Jurkat, Clone E6-1 (cell line): ENCODE measurements at regions not wholly inside any gene's neighbourhood (a gene's known extent, or its start where the extent isn't known, plus 50 kb on each side); places are given as distances from the start of the nearest gene placed in this dataset.
"Not testable (repeated sequence)": the region's sequence is repeated elsewhere in the genome, so short reads cannot be mapped to it uniquely, and the experiment has no call there.

Source experiments
- DNase-seq: peaks from one replicate; pipeline ENCODE4 v3.0.0-alpha.2; 2011; ENCODE audit warnings: low read depth, low spot score
- H3K4me3 ChIP-seq: 2 replicates; pipeline ENCODE4 v1.5.1; 2011; ENCODE audit warnings: mild to moderate bottlenecking, low read length, control low read depth, moderate library complexity

DNA sequence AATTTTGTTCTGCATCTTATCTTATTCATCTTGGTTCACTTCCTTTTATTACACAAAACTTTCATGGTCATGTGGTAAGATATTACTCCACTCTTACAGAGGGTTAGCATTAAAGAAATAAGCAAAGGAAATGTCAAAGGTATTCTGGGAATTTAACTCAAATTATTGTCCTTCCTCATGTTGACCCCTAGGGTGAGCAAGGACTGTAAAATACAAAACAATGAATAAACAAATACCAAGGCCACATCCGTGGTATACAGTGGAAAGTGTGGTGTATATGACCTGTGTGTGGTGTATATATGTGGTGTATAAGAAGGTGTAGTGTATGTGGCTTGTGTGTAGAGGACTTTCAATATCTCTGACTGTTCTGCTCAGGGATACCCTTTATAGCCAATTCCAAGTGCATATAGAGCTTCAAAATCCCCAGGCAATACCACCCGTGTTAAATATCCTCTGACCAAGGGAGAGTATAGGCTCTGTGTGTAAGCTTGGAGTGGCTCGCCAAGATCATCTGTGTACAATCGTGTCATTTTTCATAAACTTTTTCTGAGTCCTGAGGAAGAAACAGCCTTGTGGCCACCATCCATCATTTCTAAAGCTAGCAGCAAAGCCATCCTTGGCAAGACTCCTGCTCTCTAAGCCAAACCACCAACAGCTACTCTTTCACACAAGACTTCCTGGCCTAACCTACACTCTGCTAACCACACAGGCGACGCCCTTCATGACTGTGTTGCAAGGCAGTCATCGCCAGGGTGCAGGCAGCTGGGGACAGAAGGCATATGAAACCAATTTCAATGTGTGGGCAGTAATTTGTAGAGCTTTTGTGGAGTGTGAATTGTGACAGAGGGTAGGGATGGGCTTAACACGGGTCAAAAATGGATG lies 548.0 kb downstream of the ETS1 start:
- H3K4me3 ChIP-seq, result peak overlapping the region; percentile 32
- peak; percentile 98 for DNase-seq

DNA sequence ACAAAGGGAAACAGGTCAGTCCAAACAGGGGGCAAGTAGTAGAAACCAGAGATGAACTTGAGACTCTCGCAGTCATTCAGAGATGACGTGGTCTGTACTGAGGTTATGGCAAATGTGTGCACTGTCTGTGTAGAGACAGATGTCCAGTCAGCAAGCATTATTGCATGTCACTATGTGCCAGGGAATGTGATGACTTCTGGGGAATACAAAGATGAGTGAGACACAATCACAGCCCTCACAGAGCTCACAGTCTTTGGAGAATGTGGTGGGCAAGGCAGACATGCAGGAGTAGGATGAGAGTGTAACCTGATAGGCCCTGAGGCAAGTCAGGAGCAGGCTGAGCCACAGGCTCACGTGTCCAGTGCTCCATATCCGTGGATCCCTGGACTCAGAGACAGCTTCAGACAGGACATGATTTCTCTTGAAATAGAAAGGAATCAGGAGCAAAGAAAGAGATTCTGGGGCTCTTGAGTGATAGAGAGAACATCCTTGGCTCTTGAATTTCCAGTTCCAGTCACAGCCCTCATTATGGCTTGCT lies 550.7 kb downstream of the ETS1 start:
- no peak overlapping the region for H3K4me3 ChIP-seq
- DNase-seq, result no peak

DNA sequence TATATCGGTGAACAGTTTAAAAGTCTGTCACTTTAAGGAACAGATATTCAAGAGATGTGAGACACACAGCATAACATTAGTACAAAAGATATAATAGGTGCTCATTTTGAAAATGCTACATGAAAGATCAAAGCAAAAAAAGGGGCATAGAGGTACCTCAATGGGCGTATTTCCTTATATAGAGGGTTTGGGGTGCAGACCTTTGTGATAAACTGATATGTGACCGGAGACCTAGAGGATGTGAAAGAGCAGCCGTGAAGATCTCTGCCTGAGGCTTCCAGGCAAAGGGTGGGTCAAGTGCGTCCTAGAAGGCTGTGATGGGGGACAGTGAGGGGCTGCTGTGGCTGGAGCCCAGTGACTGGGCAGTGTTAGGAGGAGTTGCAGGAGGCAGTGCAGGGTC lies 551.4 kb downstream of the ETS1 start:
- DNase-seq, result no peak
- H3K4me3 ChIP-seq, result no peak overlapping the region

DNA sequence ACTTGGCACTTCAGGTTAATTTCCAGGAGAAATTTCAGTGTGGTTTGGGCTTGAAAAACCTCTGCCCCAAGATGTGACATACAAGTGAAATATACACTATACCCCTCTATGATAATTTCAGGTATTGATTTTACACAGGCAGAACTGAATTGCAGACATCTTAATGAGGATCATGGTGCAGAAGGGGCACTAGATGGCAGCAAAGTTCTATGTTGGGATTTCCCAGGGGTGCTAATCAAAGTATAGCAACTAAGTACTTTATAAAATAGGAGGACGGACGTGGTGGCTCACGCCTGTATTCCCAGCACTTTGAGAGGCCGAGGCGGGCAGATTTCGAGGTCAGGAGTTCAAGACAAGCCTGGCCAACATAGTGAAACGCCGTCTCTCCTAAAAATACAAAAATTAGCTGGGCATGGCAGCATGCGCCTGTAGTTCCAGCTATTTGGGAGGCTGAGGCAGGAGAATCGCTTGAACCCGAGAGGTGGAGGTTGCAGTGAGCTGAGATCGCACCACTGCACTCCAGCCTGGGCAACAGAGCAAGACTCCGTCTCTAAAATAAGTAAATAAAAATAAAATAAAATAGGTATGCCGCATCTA lies 555.7 kb downstream of the ETS1 start:
- not testable (repeated sequence) for H3K4me3 ChIP-seq
- peak; percentile 82 for DNase-seq

DNA sequence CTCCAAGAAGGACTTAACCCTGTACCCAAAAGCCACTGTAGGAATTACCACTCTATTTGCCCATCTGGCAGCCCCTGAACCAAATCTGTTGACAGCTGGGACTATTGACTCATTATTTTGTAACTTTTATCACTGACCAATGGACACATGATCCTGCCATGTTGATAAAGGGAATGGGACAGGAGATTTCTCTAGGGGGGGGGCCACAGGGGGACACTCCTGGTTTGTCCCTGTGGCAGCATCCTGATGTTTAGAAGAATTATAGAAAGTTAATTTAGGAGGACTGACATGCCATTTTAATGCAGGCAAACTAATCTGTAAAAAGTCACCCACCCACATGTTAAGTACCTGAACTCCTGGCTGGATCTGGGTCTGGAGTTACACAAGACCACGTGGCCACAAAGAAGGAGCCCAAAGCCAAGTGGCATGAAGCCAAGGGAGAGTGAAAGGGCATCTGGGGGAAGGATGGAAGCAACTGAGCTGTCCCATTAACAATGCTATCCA lies 558.1 kb downstream of the ETS1 start:
- no peak overlapping the region for H3K4me3 ChIP-seq
- no peak for DNase-seq

DNA sequence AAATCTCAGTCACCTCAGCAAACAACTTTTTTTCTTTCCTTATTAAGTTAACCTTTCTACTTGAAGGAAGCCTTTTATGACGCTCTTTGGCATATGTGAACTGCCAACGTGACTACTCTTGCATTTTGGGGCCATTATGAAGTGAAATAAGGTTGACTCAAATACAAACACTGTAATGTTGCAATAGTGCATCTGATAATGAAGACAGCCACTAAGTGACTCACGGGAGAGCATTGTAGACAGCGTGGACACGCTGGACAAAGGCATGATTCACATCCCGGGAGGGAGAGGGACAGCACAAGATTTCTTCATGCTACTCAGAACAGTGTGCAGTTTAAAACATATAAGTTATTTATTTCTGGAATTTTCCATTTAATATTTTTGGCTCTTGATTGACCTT lies 560.8 kb downstream of the ETS1 start:
- no peak overlapping the region for H3K4me3 ChIP-seq
- no peak for DNase-seq

DNA sequence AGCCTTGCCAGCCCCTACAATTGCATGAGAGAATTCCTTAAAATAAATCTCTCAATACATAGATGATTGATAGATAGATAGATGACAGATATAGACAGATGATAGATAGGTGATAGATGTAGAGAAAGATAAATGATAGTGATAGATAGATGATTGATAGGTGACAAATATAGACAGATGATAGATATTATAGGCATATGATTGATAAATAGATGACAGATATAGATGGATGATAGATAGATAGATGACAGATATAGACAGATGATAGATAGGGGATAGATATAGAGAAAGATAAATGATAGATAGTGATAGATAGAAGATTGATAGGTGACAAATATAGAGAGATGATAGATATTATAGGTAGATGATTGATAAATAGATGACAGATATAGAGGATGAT lies 564.6 kb downstream of the ETS1 start:
- H3K4me3 ChIP-seq, result no peak overlapping the region
- no peak for DNase-seq

DNA sequence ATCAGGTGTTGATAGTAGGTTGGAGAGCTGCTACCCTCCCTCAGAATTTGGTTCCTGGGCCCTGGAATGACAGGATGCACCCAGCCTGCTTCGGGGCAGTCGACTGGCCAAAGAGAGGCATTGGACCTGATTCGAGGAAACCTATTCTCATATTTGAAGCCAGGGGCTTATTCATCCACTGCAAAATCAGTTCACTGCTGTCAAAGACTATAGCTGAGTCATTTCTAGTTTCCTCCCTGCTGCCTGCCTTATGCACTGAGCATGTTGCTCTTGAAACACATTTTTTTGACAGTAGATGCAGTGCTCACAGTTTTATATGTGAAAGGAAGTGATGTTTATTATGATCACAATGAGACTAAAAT lies 565.4 kb downstream of the ETS1 start:
- H3K4me3 ChIP-seq, result no peak overlapping the region
- no peak for DNase-seq

DNA sequence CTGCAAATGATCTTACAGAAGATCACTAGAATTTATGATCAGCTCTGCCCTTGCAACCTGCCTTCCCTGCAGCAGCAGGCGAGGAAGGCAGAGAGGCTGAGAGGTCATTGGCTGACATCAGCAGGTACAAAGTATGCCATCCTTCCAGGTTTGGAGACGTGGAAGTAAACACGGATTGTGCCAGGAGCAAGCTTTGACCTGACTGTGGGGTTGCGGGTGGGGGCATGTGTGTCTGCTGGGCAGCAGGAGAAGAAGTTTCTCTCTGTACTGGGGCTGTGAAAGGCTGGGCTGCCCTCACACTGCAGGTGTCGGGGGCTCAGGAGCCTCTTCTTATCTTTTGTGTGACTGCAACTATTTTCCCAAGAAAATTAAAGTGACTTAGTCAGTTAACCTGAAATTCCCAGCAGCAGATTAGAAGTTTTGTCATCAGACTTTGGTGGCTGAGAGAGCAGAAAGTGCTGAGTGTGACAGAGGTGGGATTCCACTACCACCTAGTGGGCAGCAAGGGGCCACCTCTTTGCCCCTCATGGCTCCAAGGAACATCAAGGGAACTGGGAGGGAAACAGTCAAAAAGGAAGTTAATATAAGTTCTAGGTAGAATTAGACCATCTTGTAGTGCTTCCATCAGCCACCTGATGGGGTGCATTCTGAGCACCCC lies 565.9 kb downstream of the ETS1 start:
- no peak overlapping the region for H3K4me3 ChIP-seq
- no peak for DNase-seq

DNA sequence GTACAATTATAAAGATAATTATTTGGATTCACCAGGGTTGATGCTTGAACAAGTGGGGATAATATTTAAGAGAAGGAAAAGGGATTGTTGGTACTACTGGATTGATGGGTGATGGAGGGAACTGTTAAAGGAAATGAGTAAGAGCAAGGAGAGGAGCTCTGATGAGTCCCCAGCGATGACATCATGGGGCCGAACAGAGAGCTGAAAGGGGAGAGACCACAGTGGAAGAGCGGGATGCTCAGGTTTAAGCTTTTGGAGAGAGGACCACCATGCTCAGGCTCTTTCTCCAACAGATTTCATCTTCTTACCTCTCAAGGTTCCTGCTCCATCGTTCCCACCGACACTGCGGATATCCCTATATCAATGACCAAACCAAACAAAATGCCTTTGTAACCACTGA lies 568.7 kb downstream of the ETS1 start:
- no peak overlapping the region for H3K4me3 ChIP-seq
- no peak for DNase-seq

DNA sequence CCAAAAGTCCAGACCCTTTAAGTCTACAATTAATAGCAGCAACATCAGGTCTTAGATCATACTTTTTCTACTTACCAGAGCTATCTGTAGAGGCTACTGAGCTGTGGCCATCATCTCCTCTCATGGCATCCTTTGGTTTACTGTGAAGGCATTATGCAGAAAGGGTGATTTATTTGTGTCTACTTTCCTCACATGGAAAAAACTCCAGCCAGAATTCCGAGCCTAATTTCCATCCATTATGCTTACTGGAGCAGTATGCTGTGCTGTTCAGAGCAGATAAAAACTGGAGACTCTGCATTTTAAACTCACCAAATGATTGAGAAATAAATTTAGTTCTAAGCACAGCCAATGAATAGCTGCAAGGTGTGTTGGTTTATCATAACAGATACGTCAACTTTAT lies 581.8 kb downstream of the ETS1 start:
- no peak overlapping the region for H3K4me3 ChIP-seq
- no peak for DNase-seq

DNA sequence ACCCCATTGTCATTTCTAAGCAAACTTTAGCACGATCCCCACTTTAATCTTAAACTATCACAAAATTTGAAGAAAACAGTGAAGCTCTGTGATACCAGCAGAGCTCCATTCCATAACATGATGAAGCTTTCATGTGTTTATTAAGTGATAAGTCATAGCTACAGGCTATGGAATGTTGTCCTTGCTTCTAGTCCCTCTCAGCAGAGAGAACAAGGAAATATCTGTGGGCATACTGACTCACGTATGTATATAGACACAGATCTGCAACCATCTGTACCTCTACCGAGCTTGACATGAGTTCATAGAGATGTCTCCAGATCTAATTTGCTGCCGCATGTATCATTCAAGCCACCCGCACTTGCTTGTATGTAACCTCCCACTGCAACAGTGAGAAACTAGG lies 588.9 kb downstream of the ETS1 start:
- no peak overlapping the region for H3K4me3 ChIP-seq

DNA sequence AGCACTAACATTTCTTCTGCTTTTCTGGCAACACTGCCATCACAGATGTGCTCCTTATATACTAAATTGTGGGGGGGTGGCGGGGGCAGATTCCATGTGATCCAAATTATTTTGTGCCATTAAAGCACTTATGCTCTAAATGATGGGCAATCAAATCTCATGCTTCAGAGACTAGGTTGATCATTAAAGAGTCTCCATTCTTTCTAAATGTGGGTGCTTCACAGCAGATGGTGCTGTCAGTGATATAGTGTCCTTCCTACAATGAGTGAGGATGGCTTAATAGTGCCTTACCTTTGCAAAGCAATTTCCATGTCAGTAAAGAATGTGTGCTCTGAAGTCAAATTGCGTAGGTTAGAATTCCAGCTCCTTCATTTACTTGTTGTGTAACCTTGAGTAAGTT lies 589.8 kb downstream of the ETS1 start:
- no peak overlapping the region for H3K4me3 ChIP-seq

More for the DNA sequence above, 588.9 kb downstream of the ETS1 start:
- no peak for DNase-seq

DNA sequence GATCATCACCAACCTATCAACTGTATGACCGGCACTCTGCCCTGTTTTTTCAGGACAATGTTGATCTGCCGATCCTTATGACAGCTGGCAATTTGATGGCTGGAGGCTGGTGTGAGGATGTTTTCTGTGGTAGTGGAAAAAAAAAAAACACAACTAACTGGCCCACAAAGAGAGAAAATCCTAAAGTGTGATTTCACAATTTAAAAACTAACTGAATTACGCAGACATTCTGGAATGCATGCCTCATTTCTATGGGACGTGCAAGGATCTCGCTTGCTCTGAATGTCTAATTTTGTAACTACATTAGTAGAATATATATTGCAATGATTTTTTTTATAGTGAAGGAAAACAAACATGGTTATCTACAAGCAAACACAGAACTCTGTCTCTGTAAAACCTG lies 590.5 kb downstream of the ETS1 start:
- no peak for DNase-seq
- no peak overlapping the region for H3K4me3 ChIP-seq

More for the DNA sequence above, 589.8 kb downstream of the ETS1 start:
- no peak for DNase-seq

DNA sequence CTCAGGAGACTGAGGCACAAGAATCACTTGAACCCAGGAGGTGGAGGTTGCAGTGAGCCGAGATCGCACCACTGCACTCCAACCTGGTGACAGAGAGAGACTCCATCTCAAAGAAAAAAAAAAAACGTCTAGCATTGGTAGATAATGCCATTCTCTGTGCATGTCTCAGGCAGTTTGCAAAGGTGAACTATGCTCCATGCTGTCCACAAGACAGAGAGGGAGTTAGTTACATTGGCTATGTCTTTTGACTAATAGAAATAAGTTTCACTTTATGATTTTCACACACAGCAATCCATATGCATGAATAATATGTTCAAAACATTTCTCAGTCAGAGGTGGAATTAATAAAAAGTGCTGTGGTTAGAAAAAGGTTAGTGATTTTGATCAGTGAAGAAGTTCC lies 591.4 kb downstream of the ETS1 start:
- DNase-seq, result no peak
- no peak overlapping the region for H3K4me3 ChIP-seq

DNA sequence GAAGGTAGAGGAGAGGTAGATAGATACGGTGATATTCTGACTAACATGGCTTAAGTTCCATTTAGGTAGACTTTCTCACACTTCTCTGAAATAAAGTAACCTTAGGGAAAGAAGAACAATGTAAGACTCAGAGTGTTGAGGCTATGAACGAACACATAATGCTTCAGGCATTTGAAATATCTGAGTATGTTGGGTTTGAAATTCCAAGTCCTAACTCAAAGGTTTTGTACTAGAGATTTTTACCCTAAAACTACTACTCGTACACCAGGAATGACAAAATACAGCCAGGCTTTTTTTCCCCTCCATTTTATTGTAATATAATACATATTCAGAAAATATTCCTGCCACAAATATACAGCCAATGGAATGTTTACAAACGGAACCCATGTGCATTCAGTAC lies 592.6 kb downstream of the ETS1 start:
- no peak for DNase-seq
- no peak overlapping the region for H3K4me3 ChIP-seq

DNA sequence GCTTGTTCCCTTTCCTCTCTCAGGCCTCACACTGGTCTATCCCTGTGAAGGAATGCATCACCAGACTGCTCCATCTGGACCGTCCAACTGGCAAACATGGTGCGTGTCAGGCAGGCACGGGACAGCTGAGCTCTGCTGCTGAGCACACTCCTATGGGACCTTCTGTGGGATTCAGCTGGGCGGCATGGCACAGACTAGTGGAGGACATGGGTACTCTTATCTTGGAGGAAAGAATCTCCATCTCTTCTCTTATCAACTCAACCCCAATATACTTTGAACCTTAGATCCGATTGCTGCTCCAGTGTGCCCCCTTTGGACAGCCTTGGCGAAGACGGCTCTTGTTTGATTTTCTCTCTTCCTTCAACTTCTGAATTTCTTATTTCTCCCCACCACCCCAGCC lies 593.6 kb downstream of the ETS1 start:
- H3K4me3 ChIP-seq, result no peak overlapping the region
- peak; percentile 3 for DNase-seq

DNA sequence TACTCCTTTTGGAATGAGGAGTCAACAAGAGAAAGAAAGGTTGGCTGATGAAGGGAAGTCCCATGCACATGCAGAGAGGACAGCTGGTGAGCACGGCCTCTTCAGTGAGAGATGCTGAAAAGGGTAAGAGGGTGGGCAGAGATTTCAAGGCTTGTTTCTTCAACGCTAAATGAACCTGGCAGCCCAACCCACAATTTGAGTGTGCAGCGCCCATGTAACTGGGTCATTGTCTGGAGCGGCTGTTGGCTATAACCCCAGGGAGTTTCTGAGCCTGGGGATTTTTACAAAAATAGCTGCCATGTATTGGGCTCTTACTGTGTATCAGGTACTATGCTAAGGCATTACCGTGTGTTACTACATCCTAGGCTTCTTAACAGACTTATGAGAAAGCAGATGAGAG lies 594.1 kb downstream of the ETS1 start:
- H3K4me3 ChIP-seq, result no peak overlapping the region
- no peak for DNase-seq

DNA sequence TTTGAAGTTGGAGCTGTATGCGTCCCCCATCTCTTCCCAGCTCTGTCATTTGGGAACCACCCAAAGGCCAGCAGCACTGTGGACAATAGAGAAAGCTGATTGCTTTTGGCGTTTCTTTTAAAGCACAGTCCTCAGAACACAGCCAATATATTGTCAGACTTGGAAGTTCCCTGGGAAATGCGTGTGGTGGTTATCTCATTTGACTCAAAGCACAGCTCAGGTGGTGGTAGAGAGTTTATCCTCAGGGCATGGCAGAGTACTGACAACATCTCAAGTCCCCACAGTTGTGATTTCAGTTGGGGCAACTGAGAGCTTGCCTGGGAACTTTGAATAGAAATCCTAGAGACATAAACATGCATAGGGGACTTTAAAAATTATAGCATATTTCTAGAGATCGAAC lies 601.3 kb downstream of the ETS1 start:
- no peak overlapping the region for H3K4me3 ChIP-seq
- no peak for DNase-seq

DNA sequence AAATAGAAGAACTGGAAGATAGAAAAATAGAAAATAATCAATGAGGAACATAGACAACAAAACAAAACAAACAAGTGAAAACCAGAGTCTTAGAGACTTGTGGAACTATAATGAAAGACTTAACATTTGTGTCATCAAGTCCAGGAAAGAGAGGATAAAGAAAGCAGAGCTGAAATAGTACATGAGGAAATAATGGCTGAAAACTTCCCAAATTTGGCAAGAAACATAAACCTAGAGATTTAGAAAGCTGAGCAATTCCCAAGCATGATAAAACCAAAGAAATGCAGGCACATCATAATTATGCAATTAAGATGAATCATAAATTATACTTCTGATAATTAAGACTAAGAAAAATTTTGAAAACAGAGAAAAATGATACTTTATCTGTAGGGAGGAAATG lies 614.5 kb downstream of the ETS1 start:
- DNase-seq, result no peak
- no peak overlapping the region for H3K4me3 ChIP-seq
